ENCODE measurements at regions not wholly inside any gene's neighbourhood (a gene's known extent, or its start where the extent isn't known, plus 50 kb on each side); places are given as distances from the start of the nearest gene placed in this dataset.

DNA sequence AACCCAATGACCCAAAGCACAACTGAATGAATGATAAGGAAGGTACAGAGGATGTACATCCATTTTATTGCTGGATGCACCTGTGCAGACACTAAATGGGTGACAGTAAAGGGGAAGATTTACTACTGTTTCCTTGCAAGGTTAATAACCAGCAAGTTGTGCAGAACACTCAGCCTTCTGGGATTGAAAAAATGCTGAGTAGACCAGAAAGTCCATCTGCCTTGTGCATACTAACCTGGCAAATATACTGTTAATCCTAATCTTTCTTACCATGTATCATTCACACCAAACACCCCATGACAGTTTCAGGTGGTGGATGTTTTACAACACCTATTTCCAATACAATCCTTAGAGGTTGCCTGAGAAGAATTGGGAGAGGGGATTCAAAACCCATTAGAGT, 814.1 kb upstream of the NRXN1 start:
- intact Hi-C loops (cut with micrococcal nuclease; ENCODE audit: unreplicated experiment), result no loop called here
- SMC1A ChIA-PET (ENCODE audit: uncharacterized antibody, unreplicated experiment), result no interaction called here
- TF ChIP-seq HDAC6 (IDR thresholded peaks at IDR 0.05; ENCODE audit: unreplicated experiment) (no peak), SUZ12 (IDR thresholded peaks at IDR 0.05; ENCODE audit: unreplicated experiment) (no peak), CEBPB (IDR thresholded peaks at IDR 0.05; ENCODE audit: borderline replicate concordance in 1 of 2, low read depth in 2 of 2, low read length in 2 of 2) (no peak), CHD2 (IDR thresholded peaks at IDR 0.05; ENCODE audit: borderline replicate concordance, low read depth, low read length) (no peak), BMI1 (IDR thresholded peaks at IDR 0.05; ENCODE audit: borderline replicate concordance) (no peak), KDM1A (IDR thresholded peaks at IDR 0.05; ENCODE audit: borderline replicate concordance) (no peak), SP1 (IDR thresholded peaks at IDR 0.05; ENCODE audit: low read depth, low read length) (no peak), ZBED1 (IDR thresholded peaks at IDR 0.05; ENCODE audit: borderline replicate concordance) (no peak), ZNF622 (IDR thresholded peaks at IDR 0.05) (no peak)
- TF ChIP-seq, protein P1, sequence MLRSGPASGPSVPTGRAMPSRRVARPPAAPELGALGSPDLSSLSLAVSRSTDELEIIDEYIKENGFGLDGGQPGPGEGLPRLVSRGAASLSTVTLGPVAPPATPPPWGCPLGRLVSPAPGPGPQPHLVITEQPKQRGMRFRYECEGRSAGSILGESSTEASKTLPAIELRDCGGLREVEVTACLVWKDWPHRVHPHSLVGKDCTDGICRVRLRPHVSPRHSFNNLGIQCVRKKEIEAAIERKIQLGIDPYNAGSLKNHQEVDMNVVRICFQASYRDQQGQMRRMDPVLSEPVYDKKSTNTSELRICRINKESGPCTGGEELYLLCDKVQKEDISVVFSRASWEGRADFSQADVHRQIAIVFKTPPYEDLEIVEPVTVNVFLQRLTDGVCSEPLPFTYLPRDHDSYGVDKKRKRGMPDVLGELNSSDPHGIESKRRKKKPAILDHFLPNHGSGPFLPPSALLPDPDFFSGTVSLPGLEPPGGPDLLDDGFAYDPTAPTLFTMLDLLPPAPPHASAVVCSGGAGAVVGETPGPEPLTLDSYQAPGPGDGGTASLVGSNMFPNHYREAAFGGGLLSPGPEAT (IDR thresholded peaks at IDR 0.05; ENCODE audit: low read depth), result no peak
- TF ChIP-seq, protein P2, sequence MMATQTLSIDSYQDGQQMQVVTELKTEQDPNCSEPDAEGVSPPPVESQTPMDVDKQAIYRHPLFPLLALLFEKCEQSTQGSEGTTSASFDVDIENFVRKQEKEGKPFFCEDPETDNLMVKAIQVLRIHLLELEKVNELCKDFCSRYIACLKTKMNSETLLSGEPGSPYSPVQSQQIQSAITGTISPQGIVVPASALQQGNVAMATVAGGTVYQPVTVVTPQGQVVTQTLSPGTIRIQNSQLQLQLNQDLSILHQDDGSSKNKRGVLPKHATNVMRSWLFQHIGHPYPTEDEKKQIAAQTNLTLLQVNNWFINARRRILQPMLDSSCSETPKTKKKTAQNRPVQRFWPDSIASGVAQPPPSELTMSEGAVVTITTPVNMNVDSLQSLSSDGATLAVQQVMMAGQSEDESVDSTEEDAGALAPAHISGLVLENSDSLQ (IDR thresholded peaks at IDR 0.05), result no peak
- TF ChIP-seq, protein P3, sequence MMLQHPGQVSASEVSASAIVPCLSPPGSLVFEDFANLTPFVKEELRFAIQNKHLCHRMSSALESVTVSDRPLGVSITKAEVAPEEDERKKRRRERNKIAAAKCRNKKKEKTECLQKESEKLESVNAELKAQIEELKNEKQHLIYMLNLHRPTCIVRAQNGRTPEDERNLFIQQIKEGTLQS (IDR thresholded peaks at IDR 0.05; ENCODE audit: borderline replicate concordance, extremely low read depth, low read depth, low read length), result no peak
- TF ChIP-seq, protein P4, sequence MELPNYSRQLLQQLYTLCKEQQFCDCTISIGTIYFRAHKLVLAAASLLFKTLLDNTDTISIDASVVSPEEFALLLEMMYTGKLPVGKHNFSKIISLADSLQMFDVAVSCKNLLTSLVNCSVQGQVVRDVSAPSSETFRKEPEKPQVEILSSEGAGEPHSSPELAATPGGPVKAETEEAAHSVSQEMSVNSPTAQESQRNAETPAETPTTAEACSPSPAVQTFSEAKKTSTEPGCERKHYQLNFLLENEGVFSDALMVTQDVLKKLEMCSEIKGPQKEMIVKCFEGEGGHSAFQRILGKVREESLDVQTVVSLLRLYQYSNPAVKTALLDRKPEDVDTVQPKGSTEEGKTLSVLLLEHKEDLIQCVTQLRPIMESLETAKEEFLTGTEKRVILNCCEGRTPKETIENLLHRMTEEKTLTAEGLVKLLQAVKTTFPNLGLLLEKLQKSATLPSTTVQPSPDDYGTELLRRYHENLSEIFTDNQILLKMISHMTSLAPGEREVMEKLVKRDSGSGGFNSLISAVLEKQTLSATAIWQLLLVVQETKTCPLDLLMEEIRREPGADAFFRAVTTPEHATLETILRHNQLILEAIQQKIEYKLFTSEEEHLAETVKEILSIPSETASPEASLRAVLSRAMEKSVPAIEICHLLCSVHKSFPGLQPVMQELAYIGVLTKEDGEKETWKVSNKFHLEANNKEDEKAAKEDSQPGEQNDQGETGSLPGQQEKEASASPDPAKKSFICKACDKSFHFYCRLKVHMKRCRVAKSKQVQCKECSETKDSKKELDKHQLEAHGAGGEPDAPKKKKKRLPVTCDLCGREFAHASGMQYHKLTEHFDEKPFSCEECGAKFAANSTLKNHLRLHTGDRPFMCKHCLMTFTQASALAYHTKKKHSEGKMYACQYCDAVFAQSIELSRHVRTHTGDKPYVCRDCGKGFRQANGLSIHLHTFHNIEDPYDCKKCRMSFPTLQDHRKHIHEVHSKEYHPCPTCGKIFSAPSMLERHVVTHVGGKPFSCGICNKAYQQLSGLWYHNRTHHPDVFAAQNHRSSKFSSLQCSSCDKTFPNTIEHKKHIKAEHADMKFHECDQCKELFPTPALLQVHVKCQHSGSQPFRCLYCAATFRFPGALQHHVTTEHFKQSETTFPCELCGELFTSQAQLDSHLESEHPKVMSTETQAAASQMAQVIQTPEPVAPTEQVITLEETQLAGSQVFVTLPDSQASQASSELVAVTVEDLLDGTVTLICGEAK (IDR thresholded peaks at IDR 0.05; ENCODE audit: borderline replicate concordance), result no peak
- TF ChIP-seq, protein P5, sequence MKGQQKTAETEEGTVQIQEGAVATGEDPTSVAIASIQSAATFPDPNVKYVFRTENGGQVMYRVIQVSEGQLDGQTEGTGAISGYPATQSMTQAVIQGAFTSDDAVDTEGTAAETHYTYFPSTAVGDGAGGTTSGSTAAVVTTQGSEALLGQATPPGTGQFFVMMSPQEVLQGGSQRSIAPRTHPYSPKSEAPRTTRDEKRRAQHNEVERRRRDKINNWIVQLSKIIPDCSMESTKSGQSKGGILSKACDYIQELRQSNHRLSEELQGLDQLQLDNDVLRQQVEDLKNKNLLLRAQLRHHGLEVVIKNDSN (IDR thresholded peaks at IDR 0.05; ENCODE audit: borderline replicate concordance, extremely low read length, insufficient read depth, low read depth, low read length), result no peak
- Histone ChIP-seq H3K79me2 (ENCODE audit: control insufficient read depth, insufficient read depth, low read length) (no peaks in the 10 kb centered on the region), H3K27ac (ENCODE audit: control insufficient read depth, insufficient read depth) (no peak overlapping the region), H3K4me3 (no peak overlapping the region), H2AFZ (ENCODE audit: control insufficient read depth, low read depth, low read length) (no peak overlapping the region), H3K4me1 (ENCODE audit: control insufficient read depth, insufficient read depth, low read length) (no peaks in the 10 kb centered on the region), H3K9ac (ENCODE audit: control insufficient read depth, insufficient read depth, low read length) (no peak overlapping the region), H3K27me3 (replicated peaks in 1 of 2; ENCODE audit: control insufficient read depth in 2 of 2, insufficient read depth in 2 of 2, low read length in 1 of 2) (no peaks in the 10 kb centered on the region), H4K20me1 (ENCODE audit: control insufficient read depth, insufficient read depth) (no peaks in the 10 kb centered on the region), H3K4me2 (ENCODE audit: control insufficient read depth, insufficient read depth) (no peak overlapping the region), H3K9me3 (replicated peaks; ENCODE audit: control insufficient read depth, insufficient read depth, low read length) (no peaks in the 10 kb centered on the region), H3K36me3 (ENCODE audit: control insufficient read depth in 2 of 2, insufficient read depth in 2 of 2, low read length in 1 of 2) (no peaks in the 10 kb centered on the region)
- CTCF ChIA-PET, result no interaction called here
- DNase-seq (ENCODE audit: low read depth, low spot score), result no peak
- ATAC-seq, result no peak
- in situ Hi-C loops (cut with MboI), result no loop called here
- FAIRE-seq, result no peak
- RAD21 ChIA-PET (ENCODE audit: unreplicated experiment), result no interaction called here
- POLR2A ChIA-PET, result no interaction called here
- no TSS peak for BruUV-seq (replicated peaks)
